Left ventricle myocardium superior (tissue), 1 donor: ENCODE measurements at regions not wholly inside any gene's neighbourhood (a gene's known extent, or its start where the extent isn't known, plus 50 kb on each side); places are given as distances from the start of the nearest gene placed in this dataset.

Experiments
- ATAC-seq: fragments of 200-7000 bp; cut with Tn5 transposase; one replicate; pipeline ENCODE4 v1.9.1; 2020; ENCODE audit warnings: mild to moderate bottlenecking, moderate library complexity
- DNase-seq: peaks from one replicate; pipeline ENCODE4 v3.0.0-alpha.2; 2020
- intact Hi-C: fragments of 100-400 bp; cut with micrococcal nuclease; formaldehyde crosslinking; loops from one replicate; pipeline ENCODE4 v1.11.0; 2022
- donor health status: DM: no; HTN: yes; CAD: no; lungs with severe emphysema.

GRCh38 chr5:57340681-57341080 lies 141.9 kb downstream of the ACTBL2 start:
- no peak for ATAC-seq
- DNase-seq: no peak
- intact Hi-C loops: no loop called here

DNA sequence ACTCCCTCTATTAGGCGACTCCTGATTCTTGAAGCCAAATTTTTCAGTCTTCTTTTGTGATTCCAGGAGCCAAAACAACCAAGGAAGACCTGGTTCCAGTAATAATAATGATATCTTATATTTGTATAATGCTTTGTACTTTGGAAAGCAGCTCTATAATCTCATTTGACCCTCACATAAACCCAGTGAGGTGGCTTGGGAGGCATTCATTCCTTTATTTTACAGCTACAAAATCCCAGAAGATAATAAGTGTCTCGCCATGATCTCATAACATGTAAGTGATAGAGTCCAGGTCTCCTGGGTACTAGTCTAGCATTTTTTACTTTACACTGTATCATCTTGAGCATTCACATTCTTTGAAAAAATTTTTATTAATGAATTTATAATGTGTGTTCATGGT lies 143.1 kb downstream of the ACTBL2 start:
- ATAC-seq (no peak), DNase-seq (no peak)
- intact Hi-C loops: no loop called here

- intact Hi-C loops: no loop called here
- ATAC-seq (no peak), DNase-seq (no peak)
Observed at GRCh38 chr5:57338868-57339340, 143.7 kb downstream of the ACTBL2 start.

DNA sequence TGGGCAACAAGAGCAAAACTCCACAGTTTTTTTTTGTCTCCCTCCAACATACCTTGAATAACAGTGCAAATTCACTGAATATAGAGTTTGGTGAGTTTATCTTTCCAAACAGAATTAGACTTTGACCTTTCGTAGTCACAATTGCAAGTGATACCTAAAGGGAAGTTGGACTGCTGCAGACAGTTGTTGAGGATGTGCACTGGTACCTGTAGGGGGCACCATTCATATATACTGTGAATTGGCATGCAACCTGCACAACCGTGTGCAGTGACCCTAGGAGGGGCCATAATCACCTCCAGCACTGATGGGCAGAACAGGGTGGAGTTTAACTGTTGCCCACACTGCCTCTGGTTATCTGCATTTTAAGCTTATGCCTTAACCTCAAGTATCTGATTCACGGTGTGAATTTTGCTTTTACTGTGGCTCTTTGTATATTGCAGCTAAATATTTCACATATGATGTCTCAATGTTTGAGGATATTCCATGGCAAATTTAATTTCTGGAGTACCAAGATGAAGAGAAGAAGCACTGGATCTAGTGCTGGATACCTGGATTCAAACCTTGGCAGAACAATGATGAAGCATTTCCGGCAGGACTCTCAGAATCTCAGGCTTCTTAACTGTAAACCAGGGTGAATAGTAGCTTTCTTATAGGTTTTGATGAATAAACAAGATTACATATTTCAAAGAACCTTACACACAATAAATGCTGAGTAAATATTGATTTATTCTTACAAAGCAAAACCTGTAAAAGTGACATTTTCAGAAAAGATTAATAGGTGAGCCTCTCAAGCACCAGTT lies 144.3 kb downstream of the ACTBL2 start:
- peak; percentile 52 for ATAC-seq
- intact Hi-C loops: no loop called here
- DNase-seq: no peak

DNA sequence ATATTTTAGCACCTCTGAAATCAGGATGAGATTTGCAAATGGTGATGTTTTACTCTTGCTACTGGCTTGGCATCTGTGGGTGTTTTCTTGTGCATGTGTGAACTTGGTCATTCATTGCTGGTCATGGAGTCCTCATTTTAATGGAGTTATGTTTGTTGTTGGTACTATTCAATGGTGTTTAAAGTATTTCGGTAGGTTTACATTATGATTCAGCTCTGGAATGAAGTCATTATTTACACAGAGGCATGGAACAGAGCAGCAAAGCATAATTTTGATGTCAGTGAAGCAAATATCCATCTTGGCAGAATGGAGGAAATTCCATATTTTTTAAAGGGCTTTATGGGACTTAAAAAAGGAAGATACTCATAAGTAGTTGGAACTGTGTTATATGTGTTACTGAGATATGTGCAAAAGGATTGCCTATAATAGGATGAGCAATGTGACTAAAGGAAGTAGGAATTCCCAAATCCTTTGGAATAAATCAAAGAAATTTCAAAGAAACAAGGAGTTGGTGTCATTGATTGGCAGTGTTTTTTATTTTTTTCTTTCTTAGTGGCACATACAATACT lies 147.4 kb downstream of the ACTBL2 start:
- intact Hi-C loops: no loop called here
- ATAC-seq (no peak), DNase-seq (no peak)

DNA sequence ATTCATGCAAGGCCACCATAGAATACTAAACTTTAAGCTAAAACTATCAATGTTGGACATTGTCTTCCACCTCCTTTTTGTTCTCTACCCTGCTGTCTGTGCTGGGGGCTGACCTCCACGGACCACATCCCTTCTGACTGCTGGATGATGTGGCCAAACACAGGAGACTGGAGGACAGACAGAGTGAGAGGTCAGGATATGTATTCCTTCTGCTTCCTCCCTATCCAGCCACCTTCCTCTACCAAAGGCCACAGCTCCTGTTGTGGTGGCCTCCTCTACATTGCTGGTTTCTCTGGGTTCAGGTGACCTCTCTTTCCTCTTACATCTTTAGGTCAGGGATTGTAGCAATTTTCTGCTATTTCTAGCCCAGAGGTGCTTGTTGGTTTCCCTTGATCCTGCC lies 148.1 kb downstream of the ACTBL2 start:
- intact Hi-C loops: no loop called here
- no peak for DNase-seq
- no peak for ATAC-seq

DNA sequence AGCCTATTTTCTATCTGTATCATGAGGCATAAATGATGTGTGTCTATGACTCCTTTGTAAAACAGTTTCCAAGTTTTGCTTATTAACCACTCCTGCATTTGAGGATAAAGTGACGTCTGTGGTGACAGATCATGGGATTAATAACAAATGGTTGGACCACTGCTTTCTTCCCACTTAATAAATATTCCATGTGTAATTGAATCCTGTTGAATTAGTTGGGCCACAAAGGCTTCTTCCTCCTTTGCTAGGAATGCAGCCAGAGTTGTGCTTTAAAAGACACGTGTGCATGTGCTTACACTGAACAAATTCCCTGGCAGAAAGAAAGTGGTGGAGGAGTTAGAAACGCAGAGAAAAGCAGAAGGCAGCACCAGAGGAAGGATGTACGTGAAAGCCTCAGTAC lies 150.2 kb downstream of the ACTBL2 start:
- ATAC-seq (no peak), DNase-seq (no peak)
- intact Hi-C loops: no loop called here

DNA sequence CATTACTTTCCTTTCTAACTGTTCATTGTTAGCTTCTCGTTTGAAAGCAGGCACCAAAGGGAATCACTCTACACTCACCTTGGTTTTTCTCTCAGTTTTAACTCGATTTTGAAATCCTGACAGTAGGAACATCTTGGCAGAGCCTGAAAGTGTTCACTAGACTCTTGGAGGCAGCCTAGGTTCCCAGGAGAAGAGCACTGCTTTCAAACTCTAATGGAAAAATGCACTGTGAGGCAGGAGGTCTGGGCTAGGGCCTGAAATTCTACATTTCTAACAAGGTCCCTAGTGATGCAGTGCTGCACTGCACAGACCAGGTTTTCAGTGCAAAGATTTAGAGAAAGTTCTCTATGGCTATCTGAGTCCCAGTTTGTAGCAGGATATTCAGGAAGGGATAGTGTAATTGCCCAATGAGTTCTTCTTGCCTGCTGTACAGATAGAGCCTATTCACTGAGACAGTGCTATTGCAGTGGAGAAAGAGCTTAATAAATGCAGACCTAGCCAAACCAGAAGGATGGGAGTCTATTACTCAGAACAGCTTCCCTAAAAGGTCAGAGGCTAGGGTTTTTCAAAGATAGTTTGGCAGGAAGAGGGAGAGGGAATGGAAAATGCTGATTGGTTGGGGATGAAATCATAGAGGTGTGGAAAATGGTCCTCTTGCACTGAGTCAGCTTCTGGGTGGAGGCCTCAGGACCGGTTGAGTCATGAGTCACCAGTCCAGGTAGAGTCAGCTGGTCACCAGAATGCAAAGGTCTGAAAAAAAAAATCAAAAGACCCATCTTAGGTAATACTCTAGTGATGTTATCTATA lies 153.9 kb downstream of the GPBP1 start:
- no peak for DNase-seq
- ATAC-seq: no peak
- intact Hi-C loops: no loop called here

DNA sequence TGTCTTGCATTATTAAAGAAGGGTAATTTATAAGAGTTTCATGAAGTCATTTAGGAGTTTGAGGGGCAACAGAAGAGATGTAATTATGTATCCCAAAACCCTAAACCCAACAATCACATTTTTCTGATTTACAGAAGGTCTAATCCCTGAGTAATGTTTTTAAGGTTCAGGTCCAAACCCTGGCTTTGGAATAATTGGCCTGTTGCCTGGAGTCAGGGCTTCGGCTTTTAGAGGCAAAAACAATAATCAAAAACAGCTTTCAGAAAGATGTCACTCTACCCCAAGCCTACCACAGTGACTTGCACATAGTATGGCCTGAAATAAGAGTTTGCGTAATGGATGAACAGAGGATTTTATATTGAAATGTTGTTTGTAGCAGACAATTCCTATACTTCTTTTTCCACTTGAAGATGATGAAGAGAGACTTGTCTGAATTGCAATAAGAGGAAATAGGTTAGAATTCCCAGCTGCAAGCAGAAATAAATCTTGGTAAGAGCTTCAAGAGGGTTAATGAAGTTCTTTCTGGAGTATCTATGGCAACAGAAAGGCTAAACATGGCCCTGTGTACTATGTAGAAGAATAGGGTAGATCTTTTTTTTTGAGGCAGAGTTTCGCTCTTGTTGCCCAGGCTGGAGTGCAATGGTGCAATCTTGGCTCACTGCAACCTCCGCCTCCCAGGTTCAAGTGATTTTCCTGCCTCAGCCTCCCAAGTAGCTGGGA lies 152.0 kb downstream of the GPBP1 start:
- DNase-seq (no peak), ATAC-seq (no peak)
- intact Hi-C loops: no loop called here

DNA sequence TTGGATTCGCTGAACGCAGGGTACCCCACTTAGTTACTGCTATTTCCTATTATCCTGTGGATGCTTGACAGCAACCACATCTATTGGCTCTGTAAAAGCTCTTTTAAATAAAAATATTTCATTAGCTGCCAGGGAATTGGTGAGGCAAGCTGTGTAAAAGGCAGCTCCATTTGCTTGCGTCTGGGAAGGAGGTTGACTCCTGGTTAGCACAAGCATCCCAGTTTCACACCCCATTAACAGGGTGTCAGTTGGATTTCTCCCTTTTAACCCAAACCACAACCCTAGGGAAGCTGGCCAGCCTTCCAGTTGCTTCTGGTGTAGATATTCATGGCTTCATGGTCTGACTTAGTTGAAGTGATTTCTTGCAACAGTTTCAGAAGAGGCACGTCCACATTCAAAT lies 151.0 kb downstream of the GPBP1 start:
- ATAC-seq (peak; percentile 29), DNase-seq (no peak)
- intact Hi-C loops: no loop called here

DNA sequence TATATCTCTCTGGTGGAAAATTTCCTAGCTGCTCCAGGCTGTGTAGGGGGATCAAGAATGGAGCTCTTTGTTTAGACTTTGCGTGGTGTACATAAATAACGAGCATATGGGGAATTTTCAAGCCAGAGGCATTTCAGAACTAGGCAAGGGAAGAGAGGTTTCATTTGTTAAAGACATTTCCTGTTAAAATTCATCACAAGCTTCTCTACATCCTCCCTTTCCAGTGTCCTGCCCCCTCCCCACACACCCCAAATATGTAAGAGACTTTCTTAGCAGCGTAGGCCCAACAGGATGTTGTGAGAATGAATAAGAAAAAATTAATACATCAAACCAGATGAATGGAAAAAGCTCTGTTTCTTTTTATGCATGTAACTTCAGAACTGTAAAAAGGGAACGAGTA lies 150.3 kb downstream of the GPBP1 start:
- intact Hi-C loops: no loop called here
- DNase-seq (no peak), ATAC-seq (no peak)

DNA sequence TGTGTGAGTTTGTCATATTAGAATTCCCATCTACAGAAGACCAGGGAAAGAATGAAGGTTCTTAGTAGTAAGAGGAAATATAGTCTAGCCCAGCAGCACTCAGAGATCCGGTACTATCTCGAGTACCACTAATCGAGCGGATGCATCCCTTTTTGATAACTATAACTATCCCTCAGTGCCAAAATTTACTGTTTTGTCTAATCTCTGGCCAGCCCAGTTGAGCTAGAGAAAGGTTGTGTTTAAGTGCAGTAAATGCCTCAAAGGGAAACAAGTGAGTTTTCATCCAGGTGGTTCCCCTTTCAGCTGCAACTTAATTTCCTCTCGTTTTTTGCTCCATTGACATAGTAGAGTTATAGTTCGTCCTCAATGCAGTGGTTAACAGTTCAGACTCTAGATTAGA lies 146.7 kb downstream of the GPBP1 start:
- DNase-seq: no peak
- intact Hi-C loops: no loop called here
- no peak for ATAC-seq

- ATAC-seq (no peak), DNase-seq (no peak)
- intact Hi-C loops: no loop called here
Observed at GRCh38 chr5:57319628-57320027, 145.8 kb downstream of the GPBP1 start.

DNA sequence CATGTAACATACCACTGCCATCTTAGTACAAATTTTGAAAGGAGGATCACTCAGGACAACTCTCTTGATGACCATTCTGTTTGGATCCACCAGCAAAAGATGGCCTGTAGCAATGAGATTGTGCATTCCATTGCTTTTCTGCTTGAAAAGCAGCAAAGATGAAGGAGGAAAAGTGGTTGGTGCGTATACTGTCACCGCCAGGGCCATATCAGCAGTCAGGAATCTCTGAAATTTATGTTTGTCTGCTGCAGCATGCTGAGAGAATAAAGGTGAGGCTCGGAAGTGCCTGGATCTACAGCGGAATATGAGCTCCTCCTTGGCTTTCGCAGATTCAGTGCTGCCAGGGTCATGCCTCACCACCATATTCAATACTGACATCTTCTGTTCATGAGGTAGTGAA lies 144.4 kb downstream of the GPBP1 start:
- intact Hi-C loops: no loop called here
- ATAC-seq (no peak), DNase-seq (no peak)

DNA sequence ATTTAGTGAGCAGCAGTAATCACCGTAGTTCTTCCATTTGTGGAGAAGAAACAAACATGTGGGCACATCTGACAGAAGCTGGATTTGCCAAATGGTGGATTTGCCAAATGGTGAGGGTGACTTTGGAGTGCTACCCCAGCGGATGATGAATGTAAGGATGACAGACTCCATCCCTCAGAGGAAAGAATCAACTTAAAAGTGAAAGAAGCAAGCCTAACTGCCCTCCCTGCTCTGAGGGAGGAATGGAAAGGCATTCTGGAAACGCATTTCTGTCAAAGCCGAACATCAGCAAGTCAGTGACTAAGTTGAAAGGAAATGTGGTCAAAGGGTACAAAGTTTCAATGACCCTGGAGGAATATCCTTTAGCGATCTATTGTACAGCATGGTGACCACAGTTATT lies 143.5 kb downstream of the GPBP1 start:
- DNase-seq: no peak
- ATAC-seq: no peak
- intact Hi-C loops: no loop called here

DNA sequence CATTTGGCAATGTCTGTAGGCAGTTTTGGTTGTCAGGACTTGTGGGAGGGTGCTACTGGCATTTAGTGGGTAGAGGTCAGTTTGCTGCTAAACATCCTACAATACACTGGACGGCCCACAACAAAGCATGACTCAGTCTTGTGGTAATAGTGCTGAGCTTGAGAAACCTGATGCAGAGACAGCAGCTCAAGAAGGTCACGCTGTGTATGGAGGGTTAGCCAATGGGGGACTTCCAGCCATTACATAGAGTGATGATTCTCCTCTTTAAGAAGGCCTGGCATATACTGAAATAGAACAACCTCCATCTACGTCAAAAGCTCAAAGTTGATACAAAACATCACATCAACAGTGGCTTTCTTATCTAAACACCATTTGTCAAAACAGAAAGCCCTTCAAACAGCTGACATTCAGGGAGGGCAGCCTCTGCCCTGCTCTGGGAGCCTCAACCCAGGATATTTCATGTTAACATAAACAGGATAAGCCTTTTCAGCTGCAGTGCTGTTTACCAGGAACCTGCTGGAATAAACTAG lies 143.0 kb downstream of the GPBP1 start:
- DNase-seq (no peak), ATAC-seq (no peak)
- intact Hi-C loops: no loop called here

- DNase-seq: no peak
- intact Hi-C loops: no loop called here
- no peak for ATAC-seq
Observed at GRCh38 chr5:57315941-57316340, 142.1 kb downstream of the GPBP1 start.
